Lower leg skin (tissue), 4 donors: ENCODE measurements at regions not wholly inside any gene's neighbourhood (a gene's known extent, or its start where the extent isn't known, plus 50 kb on each side); places are given as distances from the start of the nearest gene placed in this dataset.
A peak's percentile ranks its signal among the peaks of the same experiment; 100 is the strongest.

ENCODE experiments used
- DNase-seq, 2 donors: peaks; one replicate each; pipeline ENCODE4 v3.0.0-alpha.2; 2019; ENCODE audit warnings: low spot score in 2 of 2
- H3K4me3 ChIP-seq: fragments of 200-600 bp; sonication (generic); 2 replicates; pipeline ENCODE4 v1.5.1; 2017; ENCODE audit warnings: mild to moderate bottlenecking, low read depth; ENCODE audit not compliant: poor library complexity, severe bottlenecking
- CTCF ChIP-seq, 3 donors: fragments of 450-650 bp; IDR thresholded peaks; one replicate each; pipeline ENCODE4 v1.5.1; 2016; ENCODE audit warnings: antibody characterized with exemption in 3 of 3, mild to moderate bottlenecking in 3 of 3, moderate library complexity in 2 of 3
- POLR2A ChIP-seq, 2 donors: fragments of 450-650 bp; IDR thresholded peaks; one replicate each; pipeline ENCODE4 v1.6.1; 2016 to 2017; ENCODE audit warnings: antibody characterized with exemption in 2 of 2, mild to moderate bottlenecking in 1 of 2, moderate library complexity in 1 of 2
- WGBS, 2 donors: methylation state at CpG; one replicate each; pipeline ENCODE4 v1.1.5; 2018; 5-methylcytosine and 5-hydroxymethylcytosine counted together
- intact Hi-C: fragments of 100-400 bp; cut with DNase I; formaldehyde crosslinking; loops from one replicate; pipeline ENCODE4 v1.15.0; 2023; ENCODE audit warnings: low total_unique reads

- H3K4me3 ChIP-seq = no peak overlapping the region
- TF ChIP-seq CTCF (IDR thresholded peaks at IDR 0.05) = no peak
- no peak for TF ChIP-seq POLR2A (IDR thresholded peaks at IDR 0.05)
- intact Hi-C loops = no loop called here
- no peak for DNase-seq
- 67 to 68% methylated on average over 1 of the region's 1 CpG for WGBS, 2 donors
Observed at GRCh38 chr3:103889675-103890074, 1454.9 kb downstream of the ZPLD1 start.

GRCh38 chr3:103894162-103894822 lies 1459.5 kb downstream of the ZPLD1 start:
- WGBS, 2 donors = 54 to 65% methylated on average over 5 of the region's 5 CpGs
- intact Hi-C loops = no loop called here
- no peak overlapping the region for H3K4me3 ChIP-seq
- no peak for TF ChIP-seq CTCF (IDR thresholded peaks at IDR 0.05)
- TF ChIP-seq POLR2A (IDR thresholded peaks at IDR 0.05) = no peak
- no peak for DNase-seq

DNA sequence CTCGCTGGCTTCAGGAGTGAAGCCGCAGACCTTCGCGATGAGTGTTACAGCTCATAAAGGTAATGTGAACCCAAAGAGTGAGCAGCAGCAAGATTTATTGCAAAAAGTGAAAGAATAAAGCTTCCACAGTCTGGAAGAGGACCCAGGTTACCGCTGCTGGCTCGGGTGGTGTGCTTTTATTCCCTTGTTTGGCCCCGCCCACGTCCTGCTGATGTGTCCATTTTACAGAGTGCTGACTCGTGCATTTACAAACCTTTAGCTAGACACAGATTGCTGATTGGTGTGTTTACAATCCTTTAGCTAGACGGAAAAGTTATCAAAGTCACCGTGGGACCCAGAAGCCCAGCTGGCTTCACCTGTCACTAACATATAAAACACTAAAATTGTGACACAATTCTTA lies 1464.5 kb downstream of the ZPLD1 start:
- WGBS, 2 donors = 79 to 83% methylated on average over 11 of the region's 11 CpGs
- no peak overlapping the region for H3K4me3 ChIP-seq
- DNase-seq = peak in 1 of 2 donors; percentile 68
- TF ChIP-seq CTCF (IDR thresholded peaks at IDR 0.05) (no peak), POLR2A (IDR thresholded peaks at IDR 0.05) (no peak)
- intact Hi-C loops = no loop called here

GRCh38 chr3:103904991-103905390 lies 1461.7 kb upstream of the ALCAM start:
- intact Hi-C loops = no loop called here
- WGBS, 2 donors = 91 to 93% methylated on average over 3 of the region's 3 CpGs
- DNase-seq = no peak
- H3K4me3 ChIP-seq = no peak overlapping the region
- TF ChIP-seq CTCF (IDR thresholded peaks at IDR 0.05) = no peak
- TF ChIP-seq POLR2A (IDR thresholded peaks at IDR 0.05) = no peak

DNA sequence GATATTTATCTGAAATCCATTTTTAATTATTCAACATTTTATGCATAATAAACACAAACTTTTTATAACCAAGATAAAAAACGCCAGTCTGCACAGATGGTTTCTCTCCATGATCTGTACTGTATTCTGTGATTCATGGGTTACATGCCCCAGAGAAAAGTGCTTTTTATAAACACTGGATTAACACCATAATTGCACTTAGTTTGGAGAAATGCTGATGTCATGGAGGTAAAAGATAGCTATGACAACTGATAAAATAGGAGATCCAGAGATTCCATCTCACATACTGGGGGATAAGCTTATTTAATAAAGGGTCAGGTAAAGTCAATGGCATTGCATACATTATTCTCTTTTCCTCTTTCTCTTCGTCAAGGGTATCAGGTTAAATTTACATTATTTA lies 1460.4 kb upstream of the ALCAM start:
- no peak for DNase-seq
- intact Hi-C loops = no loop called here
- no peak for TF ChIP-seq POLR2A (IDR thresholded peaks at IDR 0.05)
- TF ChIP-seq CTCF (IDR thresholded peaks at IDR 0.05) = no peak
- H3K4me3 ChIP-seq = no peak overlapping the region
- WGBS, 2 donors = 49 to 52% methylated on average over 2 of the region's 2 CpGs

DNA sequence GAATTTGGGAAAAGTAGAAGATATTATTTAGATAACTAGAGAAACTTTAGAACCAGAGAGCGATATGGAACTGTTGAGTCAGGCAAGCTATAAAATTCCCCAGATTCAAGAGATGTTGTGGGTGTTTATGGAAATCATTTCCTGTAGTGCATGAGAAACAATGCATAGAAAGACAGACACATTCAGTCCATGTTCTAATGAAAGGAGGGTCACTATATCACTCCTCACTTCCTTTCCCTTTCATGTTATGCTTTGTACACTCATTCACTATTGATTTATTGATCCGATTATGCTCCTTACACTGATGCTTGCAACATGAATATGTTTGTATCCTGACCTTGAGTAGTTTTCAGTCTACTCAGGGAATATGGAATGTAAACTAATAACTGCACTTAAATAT lies 1459.9 kb upstream of the ALCAM start:
- H3K4me3 ChIP-seq = no peak overlapping the region
- intact Hi-C loops = no loop called here
- 79 to 86% methylated on average over 2 of the region's 2 CpGs for WGBS, 2 donors
- TF ChIP-seq POLR2A (IDR thresholded peaks at IDR 0.05) = no peak
- no peak for TF ChIP-seq CTCF (IDR thresholded peaks at IDR 0.05)
- no peak for DNase-seq
